HUDEP-2 (cell line): ENCODE measurements at regions not wholly inside any gene's neighbourhood (a gene's known extent, or its start where the extent isn't known, plus 50 kb on each side); places are given as distances from the start of the nearest gene placed in this dataset.

Experiments
- DNase-seq, 76 experiments: peaks; one replicate each; lab custom pipeline; 2025; ENCODE audit not compliant: unreplicated experiment in 76 of 76; lab: John Stamatoyannopoulos, UW

DNA sequence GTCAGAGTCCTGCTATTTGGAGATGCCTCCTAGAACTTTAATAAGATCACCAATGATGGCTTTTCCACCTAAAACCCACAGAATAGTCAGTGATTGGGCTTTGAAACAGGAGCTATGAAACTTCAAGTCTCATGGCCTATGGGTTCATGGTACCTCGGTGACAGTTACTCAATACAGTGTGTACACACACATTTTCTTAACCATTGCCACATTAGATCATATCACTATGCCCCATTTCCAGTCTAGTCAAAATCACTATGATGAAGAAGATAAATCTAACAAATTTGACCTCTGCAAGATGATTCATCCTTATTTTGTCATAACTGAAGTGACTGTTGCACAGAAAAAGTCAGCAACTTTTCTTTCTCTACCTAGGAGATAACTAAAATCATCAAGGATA is 86.8 kb upstream of the OR13F1 start:
- DNase-seq, result no peak

DNA sequence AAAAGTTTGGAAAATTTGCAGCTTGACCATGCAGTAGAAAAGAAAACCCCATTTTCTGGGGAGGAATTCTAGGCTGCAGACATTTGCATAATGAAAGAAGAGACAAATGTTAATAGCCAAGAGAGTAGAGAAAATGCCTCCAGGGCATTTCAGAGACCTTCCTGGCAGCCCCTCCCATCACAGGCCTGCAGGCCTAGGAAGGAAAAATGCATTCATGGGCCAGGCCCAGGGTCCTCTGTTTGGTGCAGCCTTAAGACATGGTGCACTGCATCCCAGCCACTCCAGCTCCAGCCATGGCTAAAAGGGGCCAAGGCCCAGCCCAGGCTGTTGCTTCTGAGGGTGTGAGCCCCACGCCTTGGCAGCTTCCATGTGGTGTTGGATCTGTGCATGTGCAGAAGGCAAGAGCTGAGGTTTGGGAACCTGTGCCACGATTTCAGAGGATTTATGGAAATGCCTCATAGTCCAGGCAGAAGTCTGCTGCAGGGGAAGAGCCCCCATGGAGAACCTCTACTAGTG is 75.0 kb upstream of the OR13F1 start:
- no peak for DNase-seq

GRCh38 chr9:104435059-104435458 is 69.0 kb upstream of the OR13F1 start:
- DNase-seq, result no peak

DNA sequence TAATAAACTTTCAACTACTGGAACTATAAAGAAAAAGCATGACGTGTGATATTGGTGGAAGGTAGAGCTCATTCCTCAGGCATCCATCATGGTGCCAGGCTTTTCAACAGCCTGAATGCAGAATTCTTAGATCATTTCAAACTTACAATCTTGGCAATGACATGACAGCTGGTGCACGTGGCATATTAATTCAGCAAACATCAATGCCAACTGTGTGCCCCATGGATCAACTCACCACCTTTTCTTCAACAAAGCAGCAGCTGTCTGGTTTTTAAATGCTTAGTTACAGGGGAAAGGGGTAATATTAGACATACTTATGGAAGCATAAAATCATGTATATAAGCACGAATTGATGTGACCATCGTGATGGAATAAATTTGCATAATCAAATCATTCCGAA is 56.0 kb upstream of the OR13F1 start:
- DNase-seq, result no peak
